ENCODE measurements at regions not wholly inside any gene's neighbourhood (a gene's known extent, or its start where the extent isn't known, plus 50 kb on each side); places are given as distances from the start of the nearest gene placed in this dataset.
A peak's percentile ranks its signal among the peaks of the same experiment; 100 is the strongest.

DNA sequence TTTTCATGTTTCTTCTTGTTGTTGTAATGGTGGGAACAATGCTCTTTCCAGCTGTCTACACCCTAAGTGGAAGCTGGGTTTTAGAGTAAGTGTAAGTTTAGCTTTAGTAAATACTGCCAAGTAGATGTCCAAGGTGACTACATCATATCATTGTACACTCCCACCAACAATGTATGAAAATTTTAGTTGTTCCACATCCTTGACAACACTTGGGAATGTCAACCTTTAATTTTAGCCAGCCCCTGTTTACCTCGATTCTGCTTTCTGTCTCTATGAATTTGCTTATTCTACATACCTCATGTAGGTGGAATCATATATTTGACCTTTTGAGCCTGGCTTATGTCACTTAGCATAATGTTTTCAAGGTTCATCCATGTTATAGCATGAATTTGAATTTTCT is 93.0 kb downstream of the MTPAP start:
- DNase-seq (ENCODE audit: low read depth), result no peak

DNA sequence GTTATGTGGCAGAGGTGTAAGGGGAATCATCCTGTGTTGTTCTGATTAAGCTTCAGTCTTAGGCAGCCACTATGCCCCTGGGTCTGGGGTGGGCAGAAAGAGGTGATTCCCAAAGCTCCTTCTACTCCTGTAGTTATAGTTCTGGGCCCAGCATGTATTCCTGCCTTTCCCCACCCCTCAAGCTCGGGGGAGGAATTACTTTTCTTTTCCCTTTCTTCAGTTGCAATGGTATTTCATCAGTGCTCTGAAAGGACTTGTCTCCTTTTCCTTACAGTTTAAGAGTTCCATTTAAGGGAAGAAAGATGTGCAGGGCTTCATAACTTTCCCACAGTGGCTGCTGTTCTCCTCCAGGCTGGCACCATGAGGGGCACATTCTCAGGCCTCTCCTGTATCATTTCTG is 94.2 kb downstream of the MTPAP start:
- DNase-seq (ENCODE audit: low read depth), result no peak

DNA sequence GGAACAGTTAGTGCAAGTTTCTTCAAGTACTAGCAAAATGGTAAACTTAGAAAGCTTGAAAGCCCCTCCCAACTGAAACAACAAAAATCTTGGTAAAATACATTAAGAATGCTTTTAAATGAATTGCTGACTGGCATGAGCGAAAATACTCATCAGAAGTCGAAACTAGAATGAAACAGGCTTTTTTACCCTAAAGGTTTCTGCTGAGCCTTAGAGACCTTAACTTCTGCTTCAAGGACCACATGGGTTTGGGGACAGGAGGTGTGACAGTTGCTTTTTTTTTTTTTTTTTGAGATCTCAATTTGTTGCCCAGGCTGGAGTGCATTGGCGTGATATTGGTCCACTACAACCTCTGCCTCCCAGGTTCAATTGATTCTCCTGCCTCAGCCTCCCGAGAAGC is 100.3 kb downstream of the MTPAP start:
- no peak for DNase-seq (ENCODE audit: low read depth)

GRCh38 chr10:30247704-30248103 is 101.4 kb downstream of the MTPAP start:
- DNase-seq (ENCODE audit: low read depth), result peak; percentile 42

- no peak for DNase-seq (ENCODE audit: low read depth)
Observed at GRCh38 chr10:30241422-30242110, 107.5 kb downstream of the MTPAP start.

DNA sequence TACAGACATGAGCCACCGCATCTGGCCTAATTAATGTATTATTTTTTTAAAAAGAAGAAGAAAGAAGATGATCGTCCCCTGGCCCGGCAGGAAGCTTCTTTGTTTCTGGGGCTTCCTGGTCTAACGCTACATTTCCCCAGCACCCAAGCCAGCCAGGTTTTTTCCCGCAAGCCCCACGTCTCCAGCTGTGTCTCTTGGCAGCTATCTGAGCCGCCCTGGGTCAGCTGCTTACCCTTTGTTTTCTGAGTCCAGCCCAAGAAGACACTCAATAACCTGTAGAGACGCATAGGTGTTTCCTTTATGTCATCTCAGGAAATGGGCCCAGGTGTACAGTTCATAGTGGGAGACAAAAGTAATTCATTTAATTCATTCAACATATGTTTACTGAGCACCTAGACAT is 110.2 kb downstream of the MTPAP start:
- no peak for DNase-seq (ENCODE audit: low read depth)

- no peak for DNase-seq (ENCODE audit: low read depth)
Observed at GRCh38 chr10:30233186-30233959, 115.7 kb downstream of the MTPAP start.

DNA sequence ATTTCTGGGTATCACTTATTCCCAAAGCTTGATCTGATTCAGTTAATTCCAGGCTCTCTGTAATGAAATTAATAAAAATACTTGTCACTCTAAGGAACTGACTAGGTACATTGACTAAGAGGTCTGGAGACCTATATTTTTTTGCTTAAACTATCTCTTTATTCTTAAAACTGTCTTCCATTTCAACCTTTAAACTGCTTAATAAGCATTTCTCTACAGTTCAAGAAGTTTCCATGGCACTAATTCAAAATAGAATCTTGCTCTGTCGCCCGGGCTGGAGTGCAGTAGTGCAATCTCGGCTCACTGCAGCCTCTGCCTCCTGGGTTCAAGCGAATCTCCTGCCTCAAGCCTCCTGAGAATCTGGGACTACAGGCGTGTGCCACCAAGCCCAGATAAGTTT is 117.4 kb downstream of the MTPAP start:
- DNase-seq (ENCODE audit: low read depth), result no peak

DNA sequence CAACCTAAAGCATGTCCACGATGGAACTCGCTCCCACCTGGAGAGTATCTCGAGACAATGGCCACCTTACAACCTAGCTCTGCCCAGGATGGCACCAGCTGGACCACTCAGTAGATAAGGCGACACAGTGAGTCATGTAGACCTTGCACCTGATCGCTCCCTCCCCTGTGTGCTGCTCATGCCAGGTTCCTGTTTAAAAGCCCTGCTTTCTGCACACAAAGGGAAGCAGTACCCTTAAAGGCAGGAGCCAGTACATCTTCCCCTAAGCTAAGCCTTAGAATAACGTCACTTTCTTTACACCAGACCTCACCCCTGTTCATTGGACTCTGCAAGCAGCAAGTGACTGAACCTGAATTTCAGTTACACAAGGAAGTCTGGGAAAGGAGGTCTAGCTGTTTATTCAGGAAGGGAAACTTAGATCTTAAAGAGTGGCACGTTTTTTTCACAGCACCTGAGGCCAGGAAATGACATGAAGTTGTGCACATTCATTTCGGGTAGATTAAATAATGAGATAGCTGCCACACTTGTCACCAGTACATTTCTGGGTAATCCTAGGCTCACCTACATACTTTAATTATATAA is 117.9 kb downstream of the MTPAP start:
- DNase-seq (ENCODE audit: low read depth), result no peak

- no peak for DNase-seq (ENCODE audit: low read depth)
Observed at GRCh38 chr10:30229536-30229935, 119.5 kb downstream of the MTPAP start.

GRCh38 chr10:30228417-30229036 is 120.6 kb downstream of the MTPAP start:
- no peak for DNase-seq (ENCODE audit: low read depth)

DNA sequence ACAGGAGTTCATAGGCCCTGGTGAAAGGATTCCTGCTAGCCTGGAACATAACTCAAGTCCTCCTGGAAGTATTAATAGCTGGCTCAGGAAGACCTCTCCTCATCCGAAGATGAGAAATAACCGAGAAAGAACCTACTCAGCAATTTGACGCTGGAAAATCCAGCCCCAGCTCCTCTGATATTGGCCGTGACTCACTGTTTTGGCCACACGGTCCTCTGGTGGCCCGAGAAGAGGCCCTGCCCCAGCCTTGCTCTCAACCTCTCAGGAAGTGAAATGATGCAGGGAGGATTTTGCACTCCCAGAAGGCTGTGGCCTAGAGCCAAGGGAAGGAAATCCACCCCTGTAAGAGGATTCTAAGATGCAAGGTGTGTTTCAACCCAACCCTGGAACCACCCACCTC is 121.6 kb downstream of the MTPAP start:
- peak; percentile 58 for DNase-seq (ENCODE audit: low read depth)

DNA sequence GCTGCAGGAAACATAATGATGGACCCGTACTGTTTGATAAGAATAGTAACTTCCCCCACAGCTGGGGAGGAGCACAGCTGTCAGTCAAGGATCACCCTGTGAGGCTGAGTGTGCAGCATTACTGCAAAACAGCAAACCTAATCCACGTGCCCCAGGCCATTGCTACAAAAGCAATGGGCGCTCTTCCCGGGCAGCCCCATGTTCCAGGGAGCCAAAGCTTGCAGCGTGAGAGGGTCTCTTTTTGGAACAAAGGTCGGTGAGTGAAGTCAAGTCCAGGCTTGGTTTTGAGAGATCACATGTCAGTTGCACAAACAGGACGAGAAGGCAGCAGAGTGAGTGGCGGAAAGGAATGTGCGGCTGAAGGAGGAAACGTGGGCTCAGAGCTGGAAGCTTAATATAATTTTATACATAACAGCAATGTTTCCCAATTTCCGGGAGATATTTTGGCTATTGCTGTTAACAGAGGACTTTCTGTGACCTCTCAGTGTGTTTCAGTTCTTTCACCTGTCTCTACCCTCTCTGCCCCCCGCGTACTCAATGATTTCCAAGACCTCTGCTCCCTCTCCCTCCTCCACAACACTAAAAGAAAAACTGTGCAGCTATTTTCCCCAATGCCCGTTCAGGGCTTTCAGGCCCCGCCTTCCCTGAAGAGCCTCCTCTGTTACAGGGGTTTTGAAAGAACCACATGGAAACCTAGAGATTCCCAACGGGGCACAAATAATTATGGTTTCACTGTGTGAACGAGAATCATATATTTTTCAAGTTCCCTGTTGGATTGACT is 128.9 kb downstream of the MTPAP start:
- DNase-seq (ENCODE audit: low read depth), result no peak

DNA sequence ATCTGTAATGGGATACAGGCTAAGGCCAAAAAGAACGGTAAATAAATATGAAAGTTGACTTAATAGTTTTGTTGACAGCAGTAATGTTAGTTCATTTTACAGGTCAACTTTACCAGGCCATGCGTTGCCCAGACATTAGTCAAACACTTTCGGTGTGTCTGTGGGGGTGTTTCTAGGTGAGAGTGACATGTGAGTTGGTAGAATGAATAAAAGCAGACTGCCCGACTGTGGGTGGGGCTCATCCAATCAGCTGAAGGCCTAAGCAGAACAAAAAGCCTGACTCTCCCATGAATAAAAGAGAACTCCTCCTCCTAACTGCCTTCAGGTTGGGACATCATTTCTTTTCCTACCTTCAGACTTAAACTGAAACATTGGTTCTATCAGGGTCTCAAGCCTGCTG is 132.3 kb downstream of the MTPAP start:
- DNase-seq (ENCODE audit: low read depth), result no peak

DNA sequence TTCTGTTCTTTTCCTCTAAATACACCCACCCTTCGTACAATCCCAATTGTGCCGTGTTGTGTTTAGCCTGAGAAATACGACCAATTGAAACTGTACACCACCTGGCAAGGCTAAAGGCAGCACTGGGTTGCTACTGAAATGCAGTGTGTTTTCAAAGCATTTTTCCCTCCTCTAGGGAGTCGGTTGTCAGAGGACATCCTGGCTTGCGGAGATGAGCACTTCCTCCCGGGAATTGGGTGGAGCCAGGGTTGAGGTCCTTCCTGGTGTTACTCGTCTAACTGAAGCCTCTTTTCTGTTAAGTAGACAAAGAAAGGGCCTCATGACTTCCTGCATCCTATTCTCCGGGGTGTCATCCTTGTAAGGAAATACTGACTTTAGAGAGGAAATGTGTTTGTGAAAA is 133.5 kb downstream of the MTPAP start:
- peak; percentile 12 for DNase-seq (ENCODE audit: low read depth)

- DNase-seq (ENCODE audit: low read depth), result no peak
Observed at GRCh38 chr10:30215141-30215540, 133.9 kb downstream of the MTPAP start.

DNA sequence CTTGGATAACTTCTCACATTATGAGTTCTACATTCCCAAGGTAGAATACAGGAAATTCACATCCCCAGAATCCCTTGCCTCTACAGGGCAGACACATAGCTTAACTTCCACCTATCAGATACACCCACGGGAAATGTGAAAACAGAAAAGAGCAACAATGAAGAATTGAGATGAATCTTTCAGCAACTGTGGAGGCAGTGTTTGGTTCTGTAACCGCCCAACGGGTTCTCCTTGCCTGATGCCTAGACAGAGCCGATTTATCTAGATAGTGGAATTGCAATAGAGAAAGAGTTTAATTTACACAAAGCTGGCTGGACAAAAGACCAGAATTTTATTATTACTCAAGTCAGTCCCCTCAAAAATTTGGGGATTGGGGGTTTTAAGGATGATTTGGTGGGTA is 138.8 kb downstream of the MTPAP start:
- no peak for DNase-seq (ENCODE audit: low read depth)

- DNase-seq (ENCODE audit: low read depth), result no peak
Observed at GRCh38 chr10:30208330-30208729, 140.7 kb downstream of the MTPAP start.

GRCh38 chr10:30207485-30208052 is 141.5 kb downstream of the MTPAP start:
- DNase-seq (ENCODE audit: low read depth), result no peak

DNA sequence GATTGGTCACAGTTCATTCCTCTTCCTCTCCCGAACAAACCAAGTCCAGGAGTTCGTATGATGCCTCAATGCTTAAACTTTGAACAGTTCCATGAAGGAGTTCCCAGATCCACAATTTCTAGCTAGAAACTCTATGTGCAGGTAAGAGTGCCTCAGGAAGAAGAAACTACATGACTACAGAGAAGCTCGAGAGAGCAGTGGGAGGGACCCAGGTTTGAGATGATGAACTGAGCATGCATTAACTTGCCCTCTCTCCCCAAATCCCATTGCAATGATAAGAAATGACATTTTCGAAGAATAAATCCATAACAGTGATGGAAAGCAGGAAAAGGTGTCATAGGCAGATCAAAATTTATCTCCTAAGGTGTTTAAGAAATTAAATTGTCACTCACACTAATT is 140.6 kb upstream of the JCAD start:
- no peak for DNase-seq (ENCODE audit: low read depth)

- peak; percentile 80 for DNase-seq (ENCODE audit: low read depth)
Observed at GRCh38 chr10:30199376-30200016, 140.1 kb upstream of the JCAD start.
